ENCODE measurements at regions not wholly inside any gene's neighbourhood (a gene's known extent, or its start where the extent isn't known, plus 50 kb on each side); places are given as distances from the start of the nearest gene placed in this dataset.

DNA sequence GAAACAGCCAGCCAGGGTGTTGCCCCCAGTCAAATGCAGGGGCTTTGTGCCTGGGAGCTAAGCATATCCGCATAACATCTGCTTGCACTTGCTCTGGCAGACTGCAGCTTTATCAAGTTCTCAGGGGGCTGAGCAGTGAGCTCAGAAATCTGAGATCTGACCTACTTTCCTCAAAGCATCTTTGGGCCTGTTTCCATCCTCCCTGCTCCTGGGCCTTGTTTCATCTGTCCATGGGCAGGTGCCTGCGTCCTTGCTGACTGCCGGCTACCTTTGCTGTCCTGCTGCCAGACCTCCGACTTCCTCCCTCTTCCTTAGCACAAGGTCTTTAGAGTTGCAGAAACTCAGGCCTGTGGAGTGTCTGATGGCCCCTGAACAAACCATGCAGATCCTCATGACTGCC lies 131.2 kb upstream of the B3GAT1 start:
- CTCF ChIA-PET, result no interaction called here
- TF ChIP-seq, protein P1, sequence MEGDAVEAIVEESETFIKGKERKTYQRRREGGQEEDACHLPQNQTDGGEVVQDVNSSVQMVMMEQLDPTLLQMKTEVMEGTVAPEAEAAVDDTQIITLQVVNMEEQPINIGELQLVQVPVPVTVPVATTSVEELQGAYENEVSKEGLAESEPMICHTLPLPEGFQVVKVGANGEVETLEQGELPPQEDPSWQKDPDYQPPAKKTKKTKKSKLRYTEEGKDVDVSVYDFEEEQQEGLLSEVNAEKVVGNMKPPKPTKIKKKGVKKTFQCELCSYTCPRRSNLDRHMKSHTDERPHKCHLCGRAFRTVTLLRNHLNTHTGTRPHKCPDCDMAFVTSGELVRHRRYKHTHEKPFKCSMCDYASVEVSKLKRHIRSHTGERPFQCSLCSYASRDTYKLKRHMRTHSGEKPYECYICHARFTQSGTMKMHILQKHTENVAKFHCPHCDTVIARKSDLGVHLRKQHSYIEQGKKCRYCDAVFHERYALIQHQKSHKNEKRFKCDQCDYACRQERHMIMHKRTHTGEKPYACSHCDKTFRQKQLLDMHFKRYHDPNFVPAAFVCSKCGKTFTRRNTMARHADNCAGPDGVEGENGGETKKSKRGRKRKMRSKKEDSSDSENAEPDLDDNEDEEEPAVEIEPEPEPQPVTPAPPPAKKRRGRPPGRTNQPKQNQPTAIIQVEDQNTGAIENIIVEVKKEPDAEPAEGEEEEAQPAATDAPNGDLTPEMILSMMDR (IDR thresholded peaks at IDR 0.05; ENCODE audit: insufficient read depth, low read length, missing control alignments), result no peak
- POLR2A ChIA-PET, result no interaction called here
- DNase-seq (ENCODE audit: low read depth, low spot score), result no peak
- no peak overlapping the region for H3K4me3 ChIP-seq (ENCODE audit: low read depth, low read length)

DNA sequence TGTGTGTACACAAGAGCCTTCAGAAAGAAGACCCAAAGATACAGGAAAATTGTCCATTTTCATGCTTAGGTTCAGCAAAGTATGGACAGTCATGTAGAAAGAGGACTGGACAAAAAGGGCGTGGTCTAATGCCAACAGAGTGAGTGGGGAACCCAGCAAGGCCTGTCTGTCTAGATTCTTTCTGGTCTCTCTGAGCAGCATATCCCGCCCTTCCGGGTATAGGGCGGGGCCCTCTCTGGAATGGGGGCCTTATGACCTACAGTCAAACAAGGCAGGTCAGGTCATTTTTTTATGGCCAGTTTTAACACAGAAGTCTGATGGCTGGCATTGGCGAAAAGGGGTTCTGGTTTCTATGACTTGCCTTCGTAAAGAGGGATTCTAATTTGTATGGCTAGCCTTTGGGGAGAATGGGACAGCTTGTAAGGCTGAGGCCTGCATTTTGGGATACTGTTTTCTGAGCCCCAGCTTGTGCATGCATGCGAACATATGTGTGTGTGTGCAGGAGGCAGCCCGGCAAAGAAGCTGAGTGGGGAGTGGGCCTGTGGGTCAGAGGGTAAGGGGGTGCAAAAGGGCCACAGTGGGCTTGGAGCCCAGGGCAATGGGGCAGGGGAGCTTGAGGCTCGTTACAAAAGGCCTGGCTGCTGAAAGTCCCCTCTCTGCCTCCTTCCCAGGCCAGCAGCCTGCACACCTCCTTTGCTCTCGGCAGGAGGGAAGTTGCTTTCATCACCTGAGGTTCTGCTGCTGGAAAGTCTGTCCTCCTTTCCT lies 130.5 kb upstream of the B3GAT1 start:
- TF ChIP-seq, protein P1 (IDR thresholded peaks at IDR 0.05; ENCODE audit: insufficient read depth, low read length, missing control alignments), result no peak
- no peak for DNase-seq (ENCODE audit: low read depth, low spot score)
- ChIA-PET POLR2A (no interaction called here), CTCF (no interaction called here)
- no peak overlapping the region for H3K4me3 ChIP-seq (ENCODE audit: low read depth, low read length)

DNA sequence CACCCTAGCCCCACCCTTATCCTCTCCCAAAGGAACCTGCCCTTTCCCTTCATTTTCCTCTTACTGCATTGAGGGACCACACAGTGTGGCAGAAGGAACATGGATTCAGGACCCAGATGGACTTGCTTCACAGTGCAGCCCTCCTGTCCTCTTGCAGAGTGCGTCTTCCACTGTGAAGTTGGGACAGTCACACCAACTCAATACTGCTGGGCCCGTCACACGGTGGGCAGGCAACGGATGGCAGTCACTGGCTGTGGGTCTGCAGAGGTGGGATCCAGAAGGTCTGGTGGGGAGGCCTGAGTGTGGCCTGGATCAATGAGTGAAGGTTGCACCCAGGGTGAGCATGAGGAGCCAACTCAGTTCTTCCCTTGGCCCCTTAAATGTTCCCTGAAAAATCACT lies 129.9 kb upstream of the B3GAT1 start:
- CTCF ChIA-PET, result no interaction called here
- TF ChIP-seq, protein P1 (IDR thresholded peaks at IDR 0.05; ENCODE audit: insufficient read depth, low read length, missing control alignments), result no peak
- H3K4me3 ChIP-seq (ENCODE audit: low read depth, low read length), result no peak overlapping the region
- POLR2A ChIA-PET, result no interaction called here
- no peak for DNase-seq (ENCODE audit: low read depth, low spot score)

DNA sequence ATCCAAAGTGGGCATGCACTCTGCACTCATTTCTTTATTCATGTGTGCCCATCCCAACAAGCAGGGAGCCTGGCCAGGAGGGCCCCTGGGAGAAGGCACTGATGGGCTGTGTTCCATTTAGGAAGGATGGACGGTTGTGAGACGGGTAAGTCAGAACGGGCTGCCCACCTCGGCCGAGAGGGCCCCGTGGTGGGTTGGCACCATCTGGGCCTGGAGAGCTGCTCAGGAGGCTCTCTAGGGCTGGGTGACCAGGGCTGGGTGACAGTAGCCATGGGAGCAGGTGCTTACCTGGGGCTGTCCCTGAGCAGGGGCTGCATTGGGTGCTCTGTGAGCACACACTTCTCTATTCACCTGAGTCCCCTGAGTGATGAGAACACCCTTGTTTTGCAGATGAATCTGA lies 129.3 kb upstream of the B3GAT1 start:
- ChIA-PET CTCF (no interaction called here), POLR2A (no interaction called here)
- DNase-seq (ENCODE audit: low read depth, low spot score), result no peak
- H3K4me3 ChIP-seq (ENCODE audit: low read depth, low read length), result no peak overlapping the region
- TF ChIP-seq, protein P1 (IDR thresholded peaks at IDR 0.05; ENCODE audit: insufficient read depth, low read length, missing control alignments), result no peak

DNA sequence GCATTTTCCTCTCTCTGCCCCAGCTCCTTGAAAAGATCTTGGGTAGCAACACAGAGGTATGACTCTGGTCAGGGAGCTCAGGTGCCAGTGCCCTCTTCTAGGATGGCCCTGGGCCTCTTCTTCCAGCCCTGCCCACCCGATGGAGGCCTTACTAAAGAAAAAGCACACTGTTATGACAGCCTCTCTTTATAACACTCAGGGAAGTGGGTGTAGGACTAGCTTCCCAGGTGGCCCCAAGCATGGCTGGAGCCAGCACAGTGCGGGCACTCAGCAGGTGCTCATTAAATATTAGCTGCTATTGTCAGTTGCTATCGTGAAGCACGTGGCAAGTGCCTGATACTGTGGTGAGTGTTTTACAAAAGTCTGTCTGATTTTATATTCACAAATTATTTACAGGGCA lies 127.2 kb upstream of the B3GAT1 start:
- POLR2A ChIA-PET, result no interaction called here
- TF ChIP-seq, protein P1 (IDR thresholded peaks at IDR 0.05; ENCODE audit: insufficient read depth, low read length, missing control alignments), result no peak
- no peak overlapping the region for H3K4me3 ChIP-seq (ENCODE audit: low read depth, low read length)
- no peak for DNase-seq (ENCODE audit: low read depth, low spot score)
- CTCF ChIA-PET, result no interaction called here

DNA sequence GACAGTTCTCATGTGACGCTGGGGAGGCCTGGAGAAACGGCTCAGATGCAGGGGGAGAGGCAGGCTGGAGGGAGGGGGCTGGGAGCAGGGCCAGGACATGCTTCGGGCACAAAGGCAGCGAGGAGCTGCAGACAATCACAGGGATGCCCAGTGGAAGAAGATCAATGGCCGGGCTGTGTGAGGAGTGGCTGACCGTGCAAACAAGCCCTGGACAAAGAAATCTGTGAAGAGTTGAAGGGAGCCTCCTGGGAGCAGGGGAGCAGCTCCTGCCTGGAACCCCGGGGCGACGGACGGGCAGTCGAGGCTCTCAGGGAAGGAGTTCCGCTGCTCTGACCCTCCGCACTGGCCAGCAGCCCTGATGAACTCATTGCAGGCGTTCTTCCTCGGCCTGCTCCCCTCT lies 126.7 kb upstream of the B3GAT1 start:
- ChIA-PET CTCF (no interaction called here), POLR2A (no interaction called here)
- no peak overlapping the region for H3K4me3 ChIP-seq (ENCODE audit: low read depth, low read length)
- no peak for DNase-seq (ENCODE audit: low read depth, low spot score)
- TF ChIP-seq, protein P1 (IDR thresholded peaks at IDR 0.05; ENCODE audit: insufficient read depth, low read length, missing control alignments), result no peak

Data from AG04449 (cell line).